ENCODE measurements at regions not wholly inside any gene's neighbourhood (a gene's known extent, or its start where the extent isn't known, plus 50 kb on each side); places are given as distances from the start of the nearest gene placed in this dataset.

- TF ChIP-seq, protein P1, sequence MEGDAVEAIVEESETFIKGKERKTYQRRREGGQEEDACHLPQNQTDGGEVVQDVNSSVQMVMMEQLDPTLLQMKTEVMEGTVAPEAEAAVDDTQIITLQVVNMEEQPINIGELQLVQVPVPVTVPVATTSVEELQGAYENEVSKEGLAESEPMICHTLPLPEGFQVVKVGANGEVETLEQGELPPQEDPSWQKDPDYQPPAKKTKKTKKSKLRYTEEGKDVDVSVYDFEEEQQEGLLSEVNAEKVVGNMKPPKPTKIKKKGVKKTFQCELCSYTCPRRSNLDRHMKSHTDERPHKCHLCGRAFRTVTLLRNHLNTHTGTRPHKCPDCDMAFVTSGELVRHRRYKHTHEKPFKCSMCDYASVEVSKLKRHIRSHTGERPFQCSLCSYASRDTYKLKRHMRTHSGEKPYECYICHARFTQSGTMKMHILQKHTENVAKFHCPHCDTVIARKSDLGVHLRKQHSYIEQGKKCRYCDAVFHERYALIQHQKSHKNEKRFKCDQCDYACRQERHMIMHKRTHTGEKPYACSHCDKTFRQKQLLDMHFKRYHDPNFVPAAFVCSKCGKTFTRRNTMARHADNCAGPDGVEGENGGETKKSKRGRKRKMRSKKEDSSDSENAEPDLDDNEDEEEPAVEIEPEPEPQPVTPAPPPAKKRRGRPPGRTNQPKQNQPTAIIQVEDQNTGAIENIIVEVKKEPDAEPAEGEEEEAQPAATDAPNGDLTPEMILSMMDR (IDR thresholded peaks at IDR 0.05; ENCODE audit: low read depth, low read length): no peak
- DNase-seq (ENCODE audit: low read depth, low spot score): no peak
- in situ Hi-C loops (cut with HindIII; ENCODE audit: low sequenced_read_pairs): no loop called here
- H3K4me3 ChIP-seq (ENCODE audit: low read depth, low read length): no peak overlapping the region
Measured at GRCh38 chr4:58602731-58603359, 1492.7 kb upstream of the IGFBP7 start.

DNA sequence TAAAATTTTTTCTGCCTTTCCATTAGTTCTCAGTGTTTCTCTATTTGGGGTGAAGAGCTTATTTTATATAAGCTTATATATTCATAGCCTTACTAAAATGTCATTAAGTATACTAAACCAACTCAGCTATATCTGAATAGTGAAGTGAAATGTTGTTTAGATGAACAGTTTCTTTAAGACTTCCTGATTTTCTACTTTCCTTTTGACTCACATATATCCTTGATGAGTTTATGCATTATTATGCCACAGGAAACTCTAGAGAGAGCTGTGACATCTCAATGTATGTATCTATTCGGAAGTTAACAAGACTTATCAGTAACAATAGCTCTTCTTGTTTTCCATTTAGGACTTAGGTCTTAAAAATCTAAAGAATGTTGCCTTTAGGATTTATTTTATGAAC is 1491.8 kb upstream of the IGFBP7 start:
- DNase-seq (ENCODE audit: low read depth, low spot score): no peak
- no peak overlapping the region for H3K4me3 ChIP-seq (ENCODE audit: low read depth, low read length)
- TF ChIP-seq, protein P1 (IDR thresholded peaks at IDR 0.05; ENCODE audit: low read depth, low read length): no peak
- in situ Hi-C loops (cut with HindIII; ENCODE audit: low sequenced_read_pairs): no loop called here

GRCh38 chr4:58600290-58600689 is 1490.1 kb upstream of the IGFBP7 start:
- TF ChIP-seq, protein P1 (IDR thresholded peaks at IDR 0.05; ENCODE audit: low read depth, low read length): no peak
- H3K4me3 ChIP-seq (ENCODE audit: low read depth, low read length): no peak overlapping the region
- DNase-seq (ENCODE audit: low read depth, low spot score): no peak
- in situ Hi-C loops (cut with HindIII; ENCODE audit: low sequenced_read_pairs): no loop called here

DNA sequence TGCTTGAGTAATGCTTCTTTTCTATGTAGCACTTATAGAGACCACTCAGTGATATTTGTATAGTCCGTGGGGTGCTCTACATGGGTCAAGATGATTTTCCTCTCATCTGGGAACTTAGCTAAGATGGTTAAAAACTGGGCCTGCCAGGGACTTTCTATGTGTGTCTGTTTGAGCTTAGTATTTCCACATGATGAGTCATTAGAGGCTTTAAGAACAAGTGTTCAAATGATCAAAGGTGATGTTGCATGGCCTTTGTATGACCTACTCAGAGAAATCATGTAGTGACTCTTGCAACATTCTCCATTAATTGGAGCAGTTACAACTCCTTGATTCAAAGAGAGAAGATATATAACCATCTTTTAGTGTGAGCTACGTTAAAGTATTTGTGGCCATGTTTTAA is 1480.5 kb upstream of the IGFBP7 start:
- H3K4me3 ChIP-seq (ENCODE audit: low read depth, low read length): no peak overlapping the region
- TF ChIP-seq, protein P1 (IDR thresholded peaks at IDR 0.05; ENCODE audit: low read depth, low read length): no peak
- in situ Hi-C loops (cut with HindIII; ENCODE audit: low sequenced_read_pairs): no loop called here
- DNase-seq (ENCODE audit: low read depth, low spot score): no peak

DNA sequence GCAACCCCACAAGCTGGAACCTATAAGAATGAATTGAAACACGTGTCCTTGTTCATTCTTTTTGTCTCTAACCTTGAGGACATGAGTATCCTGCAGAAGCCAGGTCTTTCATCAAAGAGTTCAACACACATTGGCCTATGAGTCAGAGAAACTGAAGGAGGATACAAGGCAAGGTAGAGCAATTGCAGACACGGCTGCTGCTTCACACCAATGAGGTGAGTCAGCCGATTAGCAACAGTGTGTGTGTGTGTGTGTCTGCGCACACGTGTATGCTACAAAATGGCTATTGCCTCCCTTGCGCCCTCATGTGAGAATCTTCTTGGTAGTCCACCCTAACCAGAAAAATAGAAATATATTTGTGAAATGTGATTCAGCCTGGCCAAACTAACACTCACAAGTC is 1477.7 kb upstream of the IGFBP7 start:
- no peak overlapping the region for H3K4me3 ChIP-seq (ENCODE audit: low read depth, low read length)
- in situ Hi-C loops (cut with HindIII; ENCODE audit: low sequenced_read_pairs): no loop called here
- DNase-seq (ENCODE audit: low read depth, low spot score): no peak
- TF ChIP-seq, protein P1 (IDR thresholded peaks at IDR 0.05; ENCODE audit: low read depth, low read length): no peak

DNA sequence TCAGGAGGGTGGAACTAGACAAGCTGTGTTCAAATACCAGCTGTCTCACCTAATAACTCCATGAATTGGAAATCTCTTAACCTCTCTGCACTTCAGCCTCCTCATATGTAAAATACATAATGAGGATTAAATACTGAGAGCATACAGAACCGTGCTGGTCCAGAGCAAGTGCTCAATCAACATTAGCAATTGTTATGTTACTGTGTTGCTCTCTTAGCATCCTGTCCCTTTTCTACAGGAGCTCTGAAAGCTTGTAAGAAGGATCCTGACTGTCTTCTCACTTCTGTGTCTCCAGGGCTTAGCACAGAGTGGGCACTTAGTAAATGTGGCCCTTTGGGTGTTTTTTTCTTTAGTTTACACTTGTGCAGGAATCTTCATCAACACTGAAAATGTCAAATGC is 1456.1 kb upstream of the IGFBP7 start:
- DNase-seq (ENCODE audit: low read depth, low spot score): no peak
- TF ChIP-seq, protein P1 (IDR thresholded peaks at IDR 0.05; ENCODE audit: low read depth, low read length): no peak
- H3K4me3 ChIP-seq (ENCODE audit: low read depth, low read length): no peak overlapping the region
- in situ Hi-C loops (cut with HindIII; ENCODE audit: low sequenced_read_pairs): no loop called here
